IMR-90 (cell line): ENCODE measurements at regions not wholly inside any gene's neighbourhood (a gene's known extent, or its start where the extent isn't known, plus 50 kb on each side); places are given as distances from the start of the nearest gene placed in this dataset.

ENCODE experiments used
- ATAC-seq: fragments of 200-7000 bp; cut with Tn5 transposase; 2 replicates; pipeline ENCODE4 v1.9.1; 2020; ENCODE audit warnings: low read depth, mild to moderate bottlenecking, moderate library complexity
- BruUV-seq: library from RNA; stranded (reverse); fragments of 400-500 nt; replicated peaks from 2 replicates; lab custom pipeline; 2021; lab: Mats Ljungman, UMichigan
- CTCF ChIA-PET: fragments of 300-600 bp; formaldehyde crosslinking; extraction: SDS; loops from one replicate; lab custom pipeline; 2021; ENCODE audit warnings: antibody characterized with exemption; lab: Yijun Ruan, JAX
- POLR2A ChIA-PET: fragments of 300-600 bp; sonication (Branson Sonifier 250); formaldehyde crosslinking; loops from one replicate; lab custom pipeline; 2022; ENCODE audit warnings: antibody characterized with exemption; ENCODE audit not compliant: unreplicated experiment; lab: Charles Lee
- DNase-seq: peaks from one replicate; pipeline ENCODE4 v3.0.0; 2013
- H2AFZ ChIP-seq: replicated peaks from 2 replicates; pipeline ENCODE3; 2013; ENCODE audit warnings: low read length, mild to moderate bottlenecking; ENCODE audit not compliant: poor library complexity
- H2AK5ac ChIP-seq: 2 replicates; pipeline ENCODE4 v1.6.1; 2013; ENCODE audit warnings: low read depth, low read length, inconsistent platforms
- H2AK9ac ChIP-seq: replicated peaks from 2 replicates; pipeline ENCODE3; 2013; ENCODE audit warnings: mild to moderate bottlenecking, low read depth, low read length, moderate library complexity; ENCODE audit not compliant: poor library complexity
- H2BK120ac ChIP-seq: 2 replicates; pipeline ENCODE4 v1.6.1; 2013; ENCODE audit warnings: low read depth, low read length, inconsistent platforms
- H2BK15ac ChIP-seq: 3 replicates; pipeline ENCODE4 v1.6.1; 2013; ENCODE audit warnings: low read depth, low read length, inconsistent platforms
- H2BK20ac ChIP-seq: 2 replicates; pipeline ENCODE4 v1.6.1; 2013; ENCODE audit warnings: low read depth, mild to moderate bottlenecking, inconsistent platforms, low read length, moderate library complexity
- H2BK5ac ChIP-seq: 2 replicates; pipeline ENCODE4 v1.6.1; 2013; ENCODE audit warnings: mild to moderate bottlenecking, low read depth, low read length, inconsistent platforms; ENCODE audit not compliant: poor library complexity, severe bottlenecking
- H3K14ac ChIP-seq: replicated peaks from 2 replicates; pipeline ENCODE4 v1.6.1; 2013; ENCODE audit warnings: low read depth, low read length, inconsistent platforms
- H3K18ac ChIP-seq: 2 replicates; pipeline ENCODE4 v1.6.1; 2013; ENCODE audit warnings: low read depth, low read length, control low read depth
- H3K23ac ChIP-seq: 2 replicates; pipeline ENCODE4 v1.6.1; 2013; ENCODE audit warnings: low read depth, low read length, inconsistent platforms
- H3K27ac ChIP-seq: 2 replicates; pipeline ENCODE4 v1.5.1; 2013; ENCODE audit warnings: mild to moderate bottlenecking, control low read depth, low read length; ENCODE audit not compliant: insufficient read depth
- H3K27me3 ChIP-seq: 2 replicates; pipeline ENCODE4 v1.6.1; 2013; ENCODE audit warnings: low read length; ENCODE audit not compliant: control insufficient read depth, insufficient read depth
- H3K36me3 ChIP-seq: 2 replicates; pipeline ENCODE4 v1.6.1; 2013; ENCODE audit warnings: low read length, mixed read lengths; ENCODE audit not compliant: control insufficient read depth, insufficient read depth
- H3K4ac ChIP-seq: 2 replicates; pipeline ENCODE4 v1.6.1; 2013; ENCODE audit warnings: low read depth, low read length, inconsistent platforms
- H3K4me1 ChIP-seq: 2 replicates; pipeline ENCODE4 v1.6.1; 2013; ENCODE audit warnings: low read length, mixed read lengths; ENCODE audit not compliant: control insufficient read depth, insufficient read depth
- H3K4me2 ChIP-seq: 2 replicates; pipeline ENCODE4 v1.6.1; 2013; ENCODE audit warnings: low read depth, mild to moderate bottlenecking, control low read depth, low read length, moderate library complexity
- H3K4me3 ChIP-seq: 2 replicates; pipeline ENCODE4 v1.5.1; 2013; ENCODE audit warnings: low read depth, mild to moderate bottlenecking, control low read depth, low read length, moderate library complexity; ENCODE audit not compliant: insufficient read depth
- H3K56ac ChIP-seq: 2 replicates; pipeline ENCODE4 v1.6.1; 2013; ENCODE audit warnings: low read length, inconsistent platforms; ENCODE audit not compliant: insufficient read depth; ENCODE audit errors: extremely low read depth
- H3K79me1 ChIP-seq, 2 experiments: 2 replicates each; pipeline ENCODE4 v1.6.1; 2013; ENCODE audit warnings: low read length in 2 of 2, inconsistent platforms in 1 of 2, low read depth in 1 of 2
- H3K9ac ChIP-seq: 2 replicates; pipeline ENCODE4 v1.6.1; 2013; ENCODE audit warnings: low read depth, low read length, control low read depth
- H3K9me1 ChIP-seq: 2 replicates; pipeline ENCODE4 v1.6.1; 2013; ENCODE audit warnings: low read length, inconsistent platforms; ENCODE audit not compliant: insufficient read depth
- H3K9me3 ChIP-seq: 2 replicates; pipeline ENCODE4 v1.6.1; 2013; ENCODE audit warnings: low read length; ENCODE audit not compliant: control insufficient read depth, insufficient read depth
- H4K20me1 ChIP-seq: 2 replicates; pipeline ENCODE4 v1.6.1; 2013; ENCODE audit warnings: low read length, inconsistent platforms; ENCODE audit not compliant: insufficient read depth
- H4K5ac ChIP-seq: 2 replicates; pipeline ENCODE4 v1.6.1; 2013; ENCODE audit warnings: mild to moderate bottlenecking, low read depth, low read length, control low read depth
- H4K8ac ChIP-seq, 2 experiments: 2 replicates each; pipeline ENCODE4 v1.6.1; 2013; ENCODE audit warnings: low read depth in 2 of 2, low read length in 2 of 2, control low read depth in 1 of 2, inconsistent platforms in 1 of 2
- H4K91ac ChIP-seq: 2 replicates; pipeline ENCODE4 v1.6.1; 2013; ENCODE audit warnings: low read depth, low read length, inconsistent platforms; ENCODE audit not compliant: insufficient read depth
- BHLHE40 ChIP-seq: fragments of 150-350 bp; IDR thresholded peaks from 2 replicates; pipeline ENCODE4 v1.6.1; 2016; ENCODE audit warnings: mild to moderate bottlenecking, low read depth, low read length
- CEBPB ChIP-seq: IDR thresholded peaks from 2 replicates; pipeline ENCODE4 v1.6.1; 2012; ENCODE audit warnings: low read depth, low read length, improper control_type of control experiment
- CHD1 ChIP-seq: IDR thresholded peaks from 2 replicates; pipeline ENCODE4 v1.6.1; 2012; ENCODE audit warnings: low read depth, low read length, improper control_type of control experiment
- ELK1 ChIP-seq: fragments of 150-350 bp; IDR thresholded peaks from 2 replicates; pipeline ENCODE4 v1.6.1; 2016; ENCODE audit warnings: low read depth, mild to moderate bottlenecking, low read length, moderate library complexity, borderline replicate concordance
- FOS ChIP-seq: fragments of 150-350 bp; IDR thresholded peaks from 2 replicates; pipeline ENCODE4 v1.6.1; 2016; ENCODE audit warnings: low read depth, low read length
- MAFK ChIP-seq: IDR thresholded peaks from 2 replicates; pipeline ENCODE4 v1.6.1; 2012; ENCODE audit warnings: low read depth, low read length, improper control_type of control experiment
- MAZ ChIP-seq: IDR thresholded peaks from 2 replicates; pipeline ENCODE4 v1.6.1; 2012; ENCODE audit warnings: low read depth, mild to moderate bottlenecking, low read length, improper control_type of control experiment, moderate library complexity, borderline replicate concordance
- MXI1 ChIP-seq: IDR thresholded peaks from 2 replicates; pipeline ENCODE4 v1.6.1; 2012; ENCODE audit warnings: low read depth, mild to moderate bottlenecking, low read length, moderate library complexity, borderline replicate concordance
- NFE2L2 ChIP-seq: fragments of 150-350 bp; IDR thresholded peaks from 2 replicates; pipeline ENCODE4 v1.6.1; 2016; ENCODE audit warnings: low read depth, mild to moderate bottlenecking, low read length
- POLR2A ChIP-seq: IDR thresholded peaks from 2 replicates; pipeline ENCODE4 v1.6.1; 2012; ENCODE audit warnings: mild to moderate bottlenecking, low read depth, low read length
- RAD21 ChIP-seq: IDR thresholded peaks from 2 replicates; pipeline ENCODE4 v1.6.1; 2012; ENCODE audit warnings: low read length, improper control_type of control experiment
- RCOR1 ChIP-seq: IDR thresholded peaks from 2 replicates; pipeline ENCODE4 v1.6.1; 2012; ENCODE audit warnings: mild to moderate bottlenecking, low read length, improper control_type of control experiment; ENCODE audit not compliant: insufficient replicate concordance
- RFX5 ChIP-seq: IDR thresholded peaks from 2 replicates; pipeline ENCODE4 v1.8.0; 2012; ENCODE audit warnings: low read depth, mild to moderate bottlenecking, low read length, moderate library complexity
- SMC3 ChIP-seq: fragments of 150-350 bp; IDR thresholded peaks from 2 replicates; pipeline ENCODE4 v1.6.1; 2016; ENCODE audit warnings: low read depth, mild to moderate bottlenecking, antibody characterized with exemption, low read length, moderate library complexity
- WGBS, 2 experiments: methylation state at CpG; one replicate each; pipeline versions ENCODE4 v1.1.5 to v1.1.7; 2013; ENCODE audit warnings: missing lambda C conversion rate in 2 of 2; ENCODE audit not compliant: insufficient read length in 1 of 2; ENCODE audit errors: extremely low coverage in 2 of 2; 5-methylcytosine and 5-hydroxymethylcytosine counted together
- dilution Hi-C: fragments of 300-500 bp; cut with HindIII; formaldehyde crosslinking; loops from one replicate; pipeline ENCODE4 v1.14.3; 2018; ENCODE audit warnings: low sequenced_read_pairs; ENCODE audit not compliant: unreplicated experiment
- in situ Hi-C: fragments of 300-500 bp; cut with MboI; formaldehyde crosslinking; loops from 3 replicates; pipeline ENCODE4 v1.14.3; 2019; ENCODE audit warnings: low sequenced_read_pairs, inconsistent platforms, mixed read lengths
- intact Hi-C: fragments of 100-400 bp; cut with micrococcal nuclease; formaldehyde crosslinking; loops from 2 replicates; pipeline ENCODE4 v1.10.0; 2022
- TF ChIP-seq, protein P1 (sequence below): fragments of 150-350 bp; IDR thresholded peaks from 2 replicates; pipeline ENCODE4 v1.6.1; 2017; ENCODE audit warnings: mild to moderate bottlenecking, antibody characterized with exemption, low read length, low read depth
- TF ChIP-seq, protein P2 (sequence below): conservative IDR thresholded peaks from 2 replicates; pipeline ENCODE4 v1.5.1; 2012; ENCODE audit warnings: mild to moderate bottlenecking, low read depth, low read length, improper control_type of control experiment

DNA sequence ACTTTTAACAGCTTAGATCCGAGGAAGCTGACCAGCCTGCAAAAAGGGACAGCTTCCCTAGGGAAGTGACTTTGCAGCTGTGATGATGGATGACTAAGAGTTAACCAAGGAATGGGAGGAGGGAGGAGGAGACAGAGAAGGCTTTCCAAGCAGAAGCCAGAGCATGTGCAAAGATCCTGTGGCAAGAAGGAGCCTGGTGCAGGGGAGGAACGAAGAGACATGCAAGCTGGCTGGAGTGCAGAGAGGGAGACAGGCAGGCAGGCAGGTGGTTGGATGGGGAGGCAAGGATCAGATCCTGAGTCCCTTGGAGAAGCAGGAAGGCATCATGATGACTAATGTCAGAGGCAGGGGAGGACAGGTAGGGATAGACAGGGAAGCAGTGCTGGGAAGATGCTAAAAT is 148.8 kb downstream of the PFKFB3 start:
- no peak overlapping the region for H3K56ac ChIP-seq
- in situ Hi-C loops, result no loop called here
- H2AFZ ChIP-seq, result no peak overlapping the region
- no peak overlapping the region for H3K27ac ChIP-seq
- dilution Hi-C loops, result no loop called here
- H2AK5ac ChIP-seq, result no peak overlapping the region
- no peaks in the 10 kb centered on the region for H3K36me3 ChIP-seq
- no TSS peak for BruUV-seq
- H3K18ac ChIP-seq, result no peak overlapping the region
- intact Hi-C loops, result no loop called here
- no peak overlapping the region for H3K4me3 ChIP-seq
- no peak overlapping the region for H2BK15ac ChIP-seq
- H3K9me1 ChIP-seq, result no peaks in the 10 kb centered on the region
- H2BK120ac ChIP-seq, result no peak overlapping the region
- H3K4me2 ChIP-seq, result no peak overlapping the region
- no peak overlapping the region for H3K14ac ChIP-seq
- H4K20me1 ChIP-seq, result no peaks in the 10 kb centered on the region
- H3K23ac ChIP-seq, result no peak overlapping the region
- no peak for ATAC-seq
- no peak for TF ChIP-seq CHD1
- no peak for TF ChIP-seq RFX5
- TF ChIP-seq FOS, result no peak
- TF ChIP-seq MAFK, result no peak
- TF ChIP-seq BHLHE40, result no peak
- TF ChIP-seq SMC3, result no peak
- TF ChIP-seq MAZ, result no peak
- TF ChIP-seq, protein P1, sequence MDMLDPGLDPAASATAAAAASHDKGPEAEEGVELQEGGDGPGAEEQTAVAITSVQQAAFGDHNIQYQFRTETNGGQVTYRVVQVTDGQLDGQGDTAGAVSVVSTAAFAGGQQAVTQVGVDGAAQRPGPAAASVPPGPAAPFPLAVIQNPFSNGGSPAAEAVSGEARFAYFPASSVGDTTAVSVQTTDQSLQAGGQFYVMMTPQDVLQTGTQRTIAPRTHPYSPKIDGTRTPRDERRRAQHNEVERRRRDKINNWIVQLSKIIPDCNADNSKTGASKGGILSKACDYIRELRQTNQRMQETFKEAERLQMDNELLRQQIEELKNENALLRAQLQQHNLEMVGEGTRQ, result no peak
- no peak for TF ChIP-seq CEBPB
- no peak for TF ChIP-seq MXI1
- no peak for TF ChIP-seq NFE2L2
- TF ChIP-seq ELK1, result no peak
- TF ChIP-seq RCOR1, result no peak
- TF ChIP-seq, protein P2, sequence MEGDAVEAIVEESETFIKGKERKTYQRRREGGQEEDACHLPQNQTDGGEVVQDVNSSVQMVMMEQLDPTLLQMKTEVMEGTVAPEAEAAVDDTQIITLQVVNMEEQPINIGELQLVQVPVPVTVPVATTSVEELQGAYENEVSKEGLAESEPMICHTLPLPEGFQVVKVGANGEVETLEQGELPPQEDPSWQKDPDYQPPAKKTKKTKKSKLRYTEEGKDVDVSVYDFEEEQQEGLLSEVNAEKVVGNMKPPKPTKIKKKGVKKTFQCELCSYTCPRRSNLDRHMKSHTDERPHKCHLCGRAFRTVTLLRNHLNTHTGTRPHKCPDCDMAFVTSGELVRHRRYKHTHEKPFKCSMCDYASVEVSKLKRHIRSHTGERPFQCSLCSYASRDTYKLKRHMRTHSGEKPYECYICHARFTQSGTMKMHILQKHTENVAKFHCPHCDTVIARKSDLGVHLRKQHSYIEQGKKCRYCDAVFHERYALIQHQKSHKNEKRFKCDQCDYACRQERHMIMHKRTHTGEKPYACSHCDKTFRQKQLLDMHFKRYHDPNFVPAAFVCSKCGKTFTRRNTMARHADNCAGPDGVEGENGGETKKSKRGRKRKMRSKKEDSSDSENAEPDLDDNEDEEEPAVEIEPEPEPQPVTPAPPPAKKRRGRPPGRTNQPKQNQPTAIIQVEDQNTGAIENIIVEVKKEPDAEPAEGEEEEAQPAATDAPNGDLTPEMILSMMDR, result no peak
- no peak for TF ChIP-seq RAD21
- TF ChIP-seq POLR2A, result no peak
- H2AK9ac ChIP-seq, result no peak overlapping the region
- no peak overlapping the region for H3K4ac ChIP-seq
- ChIA-PET POLR2A (no interaction called here), CTCF (no interaction called here)
- H2BK5ac ChIP-seq, result no peak overlapping the region
- no peaks in the 10 kb centered on the region for H3K27me3 ChIP-seq
- H3K4me1 ChIP-seq, result peaks cover 5% of the 10 kb centered on the region; the same call in 1 of the 2 replicates
- H4K91ac ChIP-seq, result no peak overlapping the region
- WGBS, 2 experiments, result 72% methylated on average over 2 of the region's 2 CpGs; no CpG with 5 or more reads in 1 of the 2 experiments
- no peak overlapping the region for H3K9ac ChIP-seq
- H4K5ac ChIP-seq, result no peak overlapping the region
- peaks cover 2% of the 10 kb centered on the region; the same call in 1 of the 2 replicates for H3K9me3 ChIP-seq
- H2BK20ac ChIP-seq, result no peak overlapping the region
- no peak for DNase-seq
- no peaks in the 10 kb centered on the region for H3K79me1 ChIP-seq
- no peak overlapping the region for H4K8ac ChIP-seq
